DND-41 (cell line): ENCODE measurements at regions not wholly inside any gene's neighbourhood (a gene's known extent, or its start where the extent isn't known, plus 50 kb on each side); places are given as distances from the start of the nearest gene placed in this dataset.

Experiments used
- CTCF ChIP-seq: IDR thresholded peaks from 2 replicates; pipeline ENCODE4 v1.5.1; 2012; ENCODE audit warnings: borderline replicate concordance, low read length, moderate library complexity, mild to moderate bottlenecking; ENCODE audit not compliant: poor library complexity, severe bottlenecking; ENCODE audit errors: extremely low read depth
- EZH2 ChIP-seq: IDR thresholded peaks from 3 replicates; pipeline ENCODE4 v1.6.1; 2012; ENCODE audit warnings: borderline replicate concordance, low read depth, mild to moderate bottlenecking, moderate library complexity, low read length, inconsistent platforms; ENCODE audit not compliant: severe bottlenecking

DNA sequence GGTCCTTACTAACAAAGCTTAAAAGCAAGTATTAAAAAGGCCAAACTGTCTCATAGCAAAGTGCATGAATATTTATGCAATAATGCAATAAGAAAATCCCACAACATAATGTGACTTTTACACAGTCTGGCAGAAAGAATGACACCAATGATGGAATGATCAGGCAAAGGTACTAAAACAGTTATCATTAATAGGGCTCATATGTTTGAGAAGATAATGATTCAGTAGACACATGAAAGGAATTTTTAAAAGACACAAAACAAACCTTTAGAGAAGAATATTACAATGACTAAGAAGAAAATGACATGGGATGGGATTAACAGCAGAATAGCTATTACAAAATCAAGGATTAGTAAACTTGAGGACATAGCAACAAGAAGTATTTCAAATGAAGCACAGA lies 1411.2 kb upstream of the TMEM132C start:
- TF ChIP-seq CTCF (no peak), EZH2 (no peak)
